Hematopoietic multipotent progenitor cell treated with erythropoietin and hydrocortisone succinate and interleukin-3 and kit ligand, for 6 days (in vitro differentiated cells): ENCODE measurements at regions not wholly inside any gene's neighbourhood (a gene's known extent, or its start where the extent isn't known, plus 50 kb on each side); places are given as distances from the start of the nearest gene placed in this dataset.
"Not testable (repeated sequence)": the region's sequence is repeated elsewhere in the genome, so short reads cannot be mapped to it uniquely, and the experiment has no call there.

ENCODE experiments used
- DNase-seq: peaks from one replicate; pipeline ENCODE4 v3.0.0-alpha.2; 2015

GRCh38 chr5:122515210-122515609, 203.2 kb downstream of the SNCAIP start:
- not testable (repeated sequence) for DNase-seq

- DNase-seq = peak; percentile 66
These were observed 203.8 kb downstream of the SNCAIP start for GRCh38 chr5:122515709-122516431.

- DNase-seq = no peak
These were observed 204.4 kb downstream of the SNCAIP start for GRCh38 chr5:122516432-122516743.

- DNase-seq = peak; percentile 19
These were observed 205.1 kb downstream of the SNCAIP start for GRCh38 chr5:122517091-122517490.

GRCh38 chr5:122523776-122524175, 211.7 kb downstream of the SNCAIP start:
- DNase-seq = no peak

- no peak for DNase-seq
These were observed 215.5 kb downstream of the SNCAIP start for GRCh38 chr5:122527547-122527946.

- no peak for DNase-seq
These were observed 220.0 kb downstream of the SNCAIP start for GRCh38 chr5:122532035-122532434.

GRCh38 chr5:122533825-122534224, 221.8 kb downstream of the SNCAIP start:
- no peak for DNase-seq

GRCh38 chr5:122534829-122535228, 222.8 kb downstream of the SNCAIP start:
- DNase-seq = no peak

GRCh38 chr5:122541388-122541787, 229.4 kb downstream of the SNCAIP start:
- no peak for DNase-seq

- DNase-seq = no peak
These were observed 228.9 kb upstream of the SNX2 start for GRCh38 chr5:122545986-122546385.

- no peak for DNase-seq
These were observed 227.7 kb upstream of the SNX2 start for GRCh38 chr5:122547219-122547618.

GRCh38 chr5:122547669-122548068, 227.2 kb upstream of the SNX2 start:
- DNase-seq = no peak

GRCh38 chr5:122559676-122560075, 215.2 kb upstream of the SNX2 start:
- DNase-seq = no peak

- DNase-seq = no peak
These were observed 213.7 kb upstream of the SNX2 start for GRCh38 chr5:122561209-122561608.

GRCh38 chr5:122565331-122565730, 209.5 kb upstream of the SNX2 start:
- DNase-seq = no peak

GRCh38 chr5:122576256-122577016, 198.4 kb upstream of the SNX2 start:
- no peak for DNase-seq

- DNase-seq = no peak
These were observed 193.3 kb upstream of the SNX2 start for GRCh38 chr5:122581629-122582028.

- DNase-seq = no peak
These were observed 190.2 kb upstream of the SNX2 start for GRCh38 chr5:122584411-122585300.

- DNase-seq = no peak
These were observed 189.5 kb upstream of the SNX2 start for GRCh38 chr5:122585371-122585770.

- no peak for DNase-seq
These were observed 188.5 kb upstream of the SNX2 start for GRCh38 chr5:122586351-122586750.

- DNase-seq = no peak
These were observed 183.1 kb upstream of the SNX2 start for GRCh38 chr5:122591828-122592227.

- no peak for DNase-seq
These were observed 175.9 kb upstream of the SNX2 start for GRCh38 chr5:122599000-122599399.

- DNase-seq = no peak
These were observed 174.0 kb upstream of the SNX2 start for GRCh38 chr5:122600924-122601323.
